ENCODE measurements at regions not wholly inside any gene's neighbourhood (a gene's known extent, or its start where the extent isn't known, plus 50 kb on each side); places are given as distances from the start of the nearest gene placed in this dataset.

- DNase-seq (ENCODE audit: low read depth in 2 of 2) = no peak
These were observed 306.3 kb upstream of the SP8 start for GRCh38 chr7:21092766-21093702.

DNA sequence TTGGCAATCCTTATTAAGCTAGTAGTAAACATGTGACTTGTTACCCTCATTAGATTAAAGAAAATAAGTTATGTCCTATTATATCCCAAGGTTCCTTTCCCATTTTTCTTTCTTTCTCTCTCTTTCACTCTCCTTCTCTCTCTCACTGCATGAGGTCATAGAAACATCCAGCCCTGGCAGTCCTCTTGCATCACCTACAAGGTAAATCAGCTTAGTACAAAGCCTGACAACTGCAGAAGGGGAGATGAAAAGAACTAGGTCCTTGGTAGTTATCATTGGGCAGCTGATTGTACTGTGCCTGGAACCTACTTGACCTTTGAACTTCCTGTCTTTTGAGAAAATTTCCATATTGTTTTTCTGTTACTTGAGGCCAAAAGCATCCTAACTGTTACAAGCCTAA is 307.9 kb upstream of the SP8 start:
- DNase-seq (ENCODE audit: low read depth in 2 of 2) = no peak

GRCh38 chr7:21099432-21099831 is 312.7 kb upstream of the SP8 start:
- DNase-seq (ENCODE audit: low read depth in 2 of 2) = no peak

- no peak for DNase-seq (ENCODE audit: low read depth in 2 of 2)
These were observed 313.3 kb upstream of the SP8 start for GRCh38 chr7:21099955-21100354.

- no peak for DNase-seq (ENCODE audit: low read depth in 2 of 2)
These were observed 314.9 kb upstream of the SP8 start for GRCh38 chr7:21101541-21101940.

DNA sequence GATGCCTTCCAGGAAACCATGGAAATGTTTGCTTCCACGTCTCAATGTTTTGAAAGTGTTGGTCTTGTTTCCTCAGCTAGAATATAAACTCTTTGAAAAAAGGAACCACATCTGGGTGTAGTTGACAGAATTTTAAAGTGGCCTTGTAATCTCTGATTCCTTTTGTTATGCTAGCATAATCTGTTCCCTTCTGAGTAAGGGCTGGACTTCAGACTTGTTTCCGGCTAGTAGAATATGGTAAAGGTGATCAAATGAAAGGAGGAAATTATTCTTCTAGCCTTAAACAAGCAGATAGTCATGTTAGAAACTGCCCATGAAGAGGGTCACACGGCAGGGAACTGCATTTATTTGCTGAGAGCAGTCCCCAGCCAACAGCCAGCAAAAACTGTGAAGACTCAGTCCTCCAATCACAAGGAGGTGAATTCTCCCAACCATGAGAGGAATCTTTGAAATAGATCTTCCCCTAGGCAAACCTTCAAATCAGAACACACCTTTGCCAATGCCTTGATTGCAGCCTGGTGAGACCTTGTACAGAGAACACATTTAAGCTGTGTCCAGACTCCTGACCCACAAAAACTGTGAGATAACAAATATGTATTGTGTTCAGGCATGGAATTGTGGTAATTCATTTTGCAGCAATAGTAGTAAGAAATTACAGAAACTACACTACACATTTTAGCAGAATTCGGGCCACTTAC is 316.9 kb upstream of the SP8 start:
- no peak for DNase-seq (ENCODE audit: low read depth in 2 of 2)

DNA sequence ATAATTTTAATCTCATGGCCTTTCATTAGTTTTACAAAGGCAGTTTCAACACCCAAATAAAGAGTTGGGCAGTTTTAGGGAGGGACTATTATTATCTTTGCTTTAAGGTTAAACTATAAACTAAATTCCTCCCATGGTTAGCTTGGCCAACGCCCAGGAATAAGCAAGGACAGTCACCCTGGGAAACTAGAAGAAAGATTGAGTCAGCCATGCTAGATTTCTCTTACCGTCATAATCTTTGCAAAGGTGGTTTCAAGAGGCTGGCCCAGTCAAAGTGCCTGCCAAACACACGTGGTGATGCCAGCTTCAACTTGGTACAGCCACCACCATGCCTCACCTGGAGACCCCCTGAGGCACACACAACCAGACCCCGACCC is 317.4 kb upstream of the SP8 start:
- DNase-seq (ENCODE audit: low read depth in 2 of 2) = no peak

- DNase-seq (ENCODE audit: low read depth in 2 of 2) = no peak
These were observed 319.6 kb upstream of the SP8 start for GRCh38 chr7:21106296-21106732.

DNA sequence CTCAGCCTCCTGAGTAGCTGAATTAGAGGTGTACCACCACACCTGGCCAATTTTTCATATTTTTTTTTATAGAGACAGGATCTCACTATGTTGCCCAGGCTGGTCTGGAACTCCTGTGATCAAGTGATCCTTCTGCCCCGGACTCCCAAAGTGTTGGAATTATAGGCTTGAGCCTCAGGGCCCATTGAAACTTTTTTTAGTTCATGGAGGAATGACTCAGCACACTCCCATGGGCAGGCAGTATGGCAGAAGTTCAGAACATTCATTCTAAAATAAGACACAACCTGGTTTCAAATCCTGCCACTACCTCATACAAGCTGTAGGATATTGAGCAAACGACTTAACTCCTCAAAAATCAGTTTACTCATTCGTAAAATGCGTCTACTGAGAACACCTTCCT is 320.4 kb upstream of the SP8 start:
- no peak for DNase-seq (ENCODE audit: low read depth in 2 of 2)

GRCh38 chr7:21108182-21108581 is 319.7 kb upstream of the SP4 start:
- DNase-seq (ENCODE audit: low read depth in 2 of 2) = no peak

GRCh38 chr7:21113609-21114415 is 314.1 kb upstream of the SP4 start:
- no peak for DNase-seq (ENCODE audit: low read depth in 2 of 2)

- DNase-seq (ENCODE audit: low read depth in 2 of 2) = no peak
These were observed 304.3 kb upstream of the SP4 start for GRCh38 chr7:21123586-21123985.

DNA sequence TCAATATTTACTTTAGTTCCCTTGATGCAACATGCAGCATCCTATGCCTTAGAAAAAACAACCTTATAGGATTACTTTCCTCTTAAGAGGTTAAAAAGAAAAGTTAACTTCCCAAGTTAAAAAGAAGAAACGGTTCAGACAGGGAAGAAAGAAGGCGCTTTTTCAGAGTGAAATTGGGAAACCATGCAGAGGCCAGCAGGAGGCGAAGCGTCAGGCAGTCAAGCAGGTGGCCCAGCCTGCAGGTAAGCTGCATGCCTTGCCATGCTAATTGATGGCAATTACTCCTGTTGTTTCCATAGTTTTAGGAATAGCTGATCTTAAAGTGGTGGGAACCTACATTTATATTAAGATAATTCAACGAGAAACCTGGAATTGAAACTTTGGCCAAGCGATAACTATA is 302.6 kb upstream of the SP4 start:
- no peak for DNase-seq (ENCODE audit: low read depth in 2 of 2)

DNA sequence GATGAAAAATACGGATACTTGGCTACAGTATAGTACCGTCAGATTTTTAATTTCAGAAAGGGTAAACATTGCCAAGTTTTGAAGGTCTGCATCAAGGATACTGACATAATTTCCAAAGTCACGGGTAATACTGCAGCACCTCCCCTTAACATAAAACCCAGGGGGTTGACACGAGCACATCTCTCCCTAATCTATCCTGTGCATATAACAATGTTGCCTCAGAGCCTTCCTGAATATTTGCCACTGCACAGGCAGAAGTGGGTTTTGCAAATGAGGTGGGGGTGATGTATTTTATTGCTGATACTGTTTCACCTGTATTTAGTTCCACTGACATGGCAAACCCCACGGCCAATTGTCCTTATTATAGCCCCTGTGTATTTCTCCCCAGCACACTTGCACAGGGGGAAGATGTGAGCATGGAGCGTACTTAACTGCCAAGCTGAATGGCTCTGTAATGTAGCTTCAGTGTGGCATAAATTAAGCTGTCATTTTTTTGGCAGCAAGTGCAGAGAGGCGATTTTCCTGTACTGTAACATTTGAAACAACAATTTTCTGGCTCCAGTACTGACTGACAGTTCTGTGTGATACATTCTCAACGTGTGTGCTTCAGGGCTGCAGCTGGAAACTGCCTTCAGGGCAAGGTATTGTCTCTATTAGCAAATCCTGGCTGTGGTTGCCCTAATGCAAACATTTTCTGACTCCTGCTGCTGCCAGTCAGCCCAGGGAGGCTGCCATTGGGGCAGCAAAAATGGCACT is 299.6 kb upstream of the SP4 start:
- DNase-seq (ENCODE audit: low read depth in 2 of 2) = no peak

DNA sequence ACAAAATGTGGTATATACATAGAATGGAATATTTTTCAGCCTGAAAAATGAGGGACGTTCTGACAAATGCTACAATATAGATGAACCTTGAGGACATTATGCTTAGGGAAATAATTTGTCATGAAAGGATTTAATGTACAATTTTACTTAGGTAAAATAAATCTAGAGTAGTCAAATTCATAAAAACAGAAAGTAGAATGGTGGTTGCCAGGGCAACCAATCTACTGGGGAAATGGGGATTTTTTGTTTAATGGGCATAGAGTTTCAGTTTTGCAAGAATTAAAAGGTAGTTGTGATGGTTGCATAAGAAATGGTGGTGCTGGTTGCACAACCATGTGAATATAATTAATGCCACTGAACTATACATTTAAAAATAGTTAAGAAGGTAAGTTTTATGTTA is 296.0 kb upstream of the SP4 start:
- DNase-seq (ENCODE audit: low read depth in 2 of 2) = no peak

GRCh38 chr7:21134631-21135030 is 293.3 kb upstream of the SP4 start:
- no peak for DNase-seq (ENCODE audit: low read depth in 2 of 2)

- no peak for DNase-seq (ENCODE audit: low read depth in 2 of 2)
These were observed 292.4 kb upstream of the SP4 start for GRCh38 chr7:21135437-21135836.

DNA sequence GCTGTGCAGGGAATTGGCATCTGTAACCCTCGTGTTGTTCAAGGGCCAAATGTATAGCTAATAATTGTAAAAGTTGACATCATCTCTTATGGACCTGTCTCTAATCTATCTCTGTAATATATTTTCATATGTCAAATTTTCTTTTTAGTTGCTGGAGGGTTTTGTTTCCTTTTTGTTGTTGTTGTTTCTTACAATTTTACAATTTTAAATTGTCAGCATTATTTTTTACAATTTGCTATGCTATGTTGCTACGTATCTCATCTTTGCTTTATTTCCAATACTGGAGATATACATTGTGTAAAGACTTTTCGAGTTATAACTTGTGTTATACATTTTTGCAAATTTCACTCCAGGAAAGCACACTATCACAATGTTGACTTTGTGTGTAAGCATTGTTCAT is 290.2 kb upstream of the SP4 start:
- no peak for DNase-seq (ENCODE audit: low read depth in 2 of 2)

DNA sequence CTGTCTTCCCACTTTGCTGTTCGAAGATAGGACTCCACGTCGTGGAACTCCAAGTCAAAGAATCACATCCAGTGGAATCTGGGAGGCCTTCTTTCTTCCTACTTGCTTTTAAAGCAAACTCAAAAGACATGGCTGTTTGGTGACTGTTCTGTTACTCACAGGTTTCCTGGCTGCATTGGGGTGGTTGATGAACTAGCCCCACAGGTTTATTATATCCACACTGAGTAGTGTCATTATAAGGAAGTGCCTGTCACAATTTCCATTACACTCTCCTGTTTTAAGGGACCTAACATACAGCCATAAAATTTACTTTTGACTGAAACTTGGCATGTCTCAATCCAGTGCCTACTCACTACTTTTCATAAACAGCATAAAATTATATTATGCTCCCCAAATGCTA is 287.3 kb upstream of the SP4 start:
- DNase-seq (ENCODE audit: low read depth in 2 of 2) = no peak

GRCh38 chr7:21141476-21141875 is 286.4 kb upstream of the SP4 start:
- DNase-seq (ENCODE audit: low read depth in 2 of 2) = no peak

GRCh38 chr7:21142081-21142480 is 285.8 kb upstream of the SP4 start:
- DNase-seq (ENCODE audit: low read depth in 2 of 2) = no peak

Data from fibroblast of skin of left quadriceps (primary cell).